ENCODE measurements at regions not wholly inside any gene's neighbourhood (a gene's known extent, or its start where the extent isn't known, plus 50 kb on each side); places are given as distances from the start of the nearest gene placed in this dataset.

GRCh38 chr7:68440866-68441265 lies 1157.4 kb upstream of the AUTS2 start:
- H3K79me1 ChIP-seq (ENCODE audit: low read depth, low read length): no peaks in the 10 kb centered on the region
- no peaks in the 10 kb centered on the region for H3K27me3 ChIP-seq (replicated peaks in 1 of 4; ENCODE audit: control insufficient read depth in 3 of 4, extremely low read depth in 1 of 4, insufficient read depth in 3 of 4, low read length in 3 of 4)
- H3K27ac ChIP-seq (ENCODE audit: low read depth, low read length): no peak overlapping the region
- no peak overlapping the region for H2BK20ac ChIP-seq (ENCODE audit: low read length)
- no peak overlapping the region for H3K9ac ChIP-seq (replicated peaks in 1 of 4; ENCODE audit: extremely low read depth in 1 of 4, low read depth in 3 of 4, low read length in 3 of 4)
- H3K56ac ChIP-seq (replicated peaks; ENCODE audit: insufficient read length, low read depth, low read length): no peak overlapping the region
- no peak overlapping the region for H2BK5ac ChIP-seq (ENCODE audit: low read depth, low read length)
- no peaks in the 10 kb centered on the region for H4K20me1 ChIP-seq (replicated peaks in 1 of 2; ENCODE audit: control insufficient read depth in 1 of 2, insufficient read depth in 2 of 2, low read length in 2 of 2)
- no peak overlapping the region for H2AK5ac ChIP-seq (ENCODE audit: low read depth, low read length)
- H3K23ac ChIP-seq (ENCODE audit: insufficient read length): no peak overlapping the region
- no peaks in the 10 kb centered on the region; the same call in 1 of the 2 replicates for H3K23me2 ChIP-seq (ENCODE audit: low read depth, low read length)
- no peak overlapping the region for H2BK120ac ChIP-seq (replicated peaks; ENCODE audit: low read depth, low read length)
- 88% methylated on average over 4 of the region's 6 CpGs; no CpG with 5 or more reads in 1 of the 2 experiments for WGBS, 2 experiments (ENCODE audit: extremely low coverage in 1 of 2, insufficient coverage in 1 of 2, insufficient read length in 1 of 2, insufficient replicate concordance in 2 of 2, low coverage in 1 of 2, low lambda C conversion rate in 2 of 2, missing lambda C conversion rate in 1 of 2)
- POLR2A ChIA-PET (ENCODE audit: partially characterized antibody): no interaction called here
- H4K8ac ChIP-seq (ENCODE audit: extremely low read depth, insufficient read depth, low read length): no peak overlapping the region
- H3K36me3 ChIP-seq (ENCODE audit: control insufficient read depth in 2 of 4, insufficient read depth in 4 of 4, low read length in 3 of 4): no peaks in the 10 kb centered on the region
- TF ChIP-seq SAP30 (IDR thresholded peaks at IDR 0.05; ENCODE audit: insufficient read depth, insufficient replicate concordance, low read length): no peak
- no peak for TF ChIP-seq SP2 (IDR thresholded peaks at IDR 0.05; ENCODE audit: low read length)
- TF ChIP-seq CBX8 (IDR thresholded peaks at IDR 0.05; ENCODE audit: borderline replicate concordance, low read depth, low read length): no peak
- no peak for TF ChIP-seq CEBPB (IDR thresholded peaks at IDR 0.05; ENCODE audit: low read depth, low read length)
- TF ChIP-seq SIX5 (IDR thresholded peaks at IDR 0.05; ENCODE audit: low read depth, low read length): no peak
- TF ChIP-seq BACH1 (IDR thresholded peaks at IDR 0.05; ENCODE audit: low read length): no peak
- no peak for TF ChIP-seq CHD2 (IDR thresholded peaks at IDR 0.05; ENCODE audit: low read length)
- TF ChIP-seq POLR2A (IDR thresholded peaks at IDR 0.05; ENCODE audit: control extremely low read depth in 1 of 2, low read depth in 2 of 2, low read length in 2 of 2): no peak
- TF ChIP-seq SIRT6 (IDR thresholded peaks at IDR 0.05; ENCODE audit: low read length): no peak
- TF ChIP-seq FOSL1 (IDR thresholded peaks at IDR 0.05; ENCODE audit: insufficient read depth, low read depth, low read length): no peak
- TF ChIP-seq PHF8 (conservative IDR thresholded peaks at IDR 0.05; ENCODE audit: low read depth, low read length): no peak
- no peak for TF ChIP-seq SRF (IDR thresholded peaks at IDR 0.05; ENCODE audit: low read depth, low read length)
- no peak for TF ChIP-seq NRF1 (IDR thresholded peaks at IDR 0.05; ENCODE audit: low read depth, low read length)
- TF ChIP-seq CREB1 (IDR thresholded peaks at IDR 0.05): no peak
- no peak for TF ChIP-seq EGR1 (IDR thresholded peaks at IDR 0.05; ENCODE audit: borderline replicate concordance, low read depth, low read length)
- no peak for TF ChIP-seq POU5F1 (IDR thresholded peaks at IDR 0.05; ENCODE audit: low read depth, low read length)
- TF ChIP-seq CBX5 (IDR thresholded peaks at IDR 0.05; ENCODE audit: low read depth, low read length): no peak
- TF ChIP-seq POLR2AphosphoS5 (IDR thresholded peaks at IDR 0.05; ENCODE audit: low read depth, low read length): no peak
- no peaks in the 10 kb centered on the region for H3K79me2 ChIP-seq (ENCODE audit: control insufficient read depth in 1 of 2, insufficient read depth in 2 of 2, low read length in 2 of 2)
- H3K14ac ChIP-seq (ENCODE audit: insufficient read length): no peak overlapping the region
- H3K9me3 ChIP-seq (ENCODE audit: insufficient read depth in 2 of 2, low read depth in 1 of 2, low read length in 1 of 2): no peaks in the 10 kb centered on the region
- no peak overlapping the region for H2BK12ac ChIP-seq (ENCODE audit: low read depth, low read length)
- CTCF ChIA-PET (ENCODE audit: partially characterized antibody): interaction anchor here (0.6 kb wide), 2 partner anchors 262 to 865 kb away, joined by 3 read pairs; no protein-coding TSS in a partner anchor
- H3K4ac ChIP-seq (replicated peaks; ENCODE audit: insufficient read length, low read depth, low read length): no peak overlapping the region
- H3K4me1 ChIP-seq (replicated peaks in 1 of 4; ENCODE audit: control insufficient read depth in 3 of 4, insufficient read depth in 4 of 4, low read length in 3 of 4): no peaks in the 10 kb centered on the region
- H2AFZ ChIP-seq (ENCODE audit: low read length): no peak overlapping the region
- no peak overlapping the region for H2BK15ac ChIP-seq (ENCODE audit: low read length)
- H4K5ac ChIP-seq (ENCODE audit: insufficient read length, low read depth, low read length): no peak overlapping the region
- H3K18ac ChIP-seq (ENCODE audit: extremely low read depth, low read length): no peak overlapping the region
- no peak overlapping the region for H3K4me2 ChIP-seq (ENCODE audit: insufficient read depth in 1 of 2, low read depth in 2 of 2, low read length in 2 of 2)
- DNase-seq (ENCODE audit: low read depth in 1 of 2, low spot score in 2 of 2) (no peak), FAIRE-seq (no peak)
- no peak overlapping the region for H3K4me3 ChIP-seq (ENCODE audit: extremely low read depth in 1 of 4, insufficient read depth in 2 of 4, low read depth in 3 of 4, low read length in 4 of 4)
- no peak overlapping the region for H4K91ac ChIP-seq (replicated peaks; ENCODE audit: insufficient read length, low read length)

All from H1 (cell line).